Stimulated activated naive CD8-positive, alpha-beta T cell treated with anti-CD3 and anti-CD28 coated beads, Interleukin-15, Interleukin-2, amounts not matched to agents 100 ng/mL and 50 ng/mL, for 24 hours (primary cell): ENCODE measurements at regions not wholly inside any gene's neighbourhood (a gene's known extent, or its start where the extent isn't known, plus 50 kb on each side); places are given as distances from the start of the nearest gene placed in this dataset.

Source experiments
- H3K27ac Mint-ChIP-seq: one replicate; pipeline ENCODE4 v1.8.0; 2021; ENCODE audit warnings: mild to moderate bottlenecking, mixed read lengths
- H3K27me3 Mint-ChIP-seq: one replicate; pipeline ENCODE4 v1.8.0; 2021; ENCODE audit warnings: mixed read lengths
- H3K36me3 Mint-ChIP-seq: one replicate; pipeline ENCODE4 v1.8.0; 2021; ENCODE audit warnings: low read depth, mixed read lengths
- H3K4me1 Mint-ChIP-seq: one replicate; pipeline ENCODE4 v1.8.0; 2021; ENCODE audit warnings: low read depth, mixed read lengths
- H3K4me3 Mint-ChIP-seq: one replicate; pipeline ENCODE4 v1.8.0; 2021; ENCODE audit warnings: mild to moderate bottlenecking, mixed read lengths
- H3K9me3 Mint-ChIP-seq: one replicate; pipeline ENCODE4 v1.8.0; 2021; ENCODE audit warnings: mixed read lengths

DNA sequence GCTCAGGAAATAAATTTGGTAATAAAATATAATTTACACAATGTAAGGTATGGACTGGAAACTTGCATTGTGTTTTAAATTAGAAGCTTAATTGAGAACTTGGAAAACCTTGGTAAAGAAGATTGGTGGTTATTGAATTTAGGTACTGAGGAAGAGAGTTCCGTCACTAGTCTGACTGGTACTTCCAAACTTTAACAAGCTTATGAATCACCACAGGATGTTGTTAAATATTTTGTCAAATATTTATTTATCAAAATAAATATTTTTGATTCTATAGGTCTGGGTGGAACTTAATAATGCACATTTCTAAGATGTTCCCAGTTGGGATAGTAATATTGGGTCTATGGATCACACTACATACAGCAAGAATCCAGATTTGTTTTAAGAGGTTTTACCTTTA is 992.2 kb downstream of the ARAP2 start:
- H3K27me3 Mint-ChIP-seq: no peaks in the 10 kb centered on the region
- no peaks in the 10 kb centered on the region for H3K4me1 Mint-ChIP-seq
- peaks cover 9% of the 10 kb centered on the region for H3K9me3 Mint-ChIP-seq
- H3K27ac Mint-ChIP-seq: no peak overlapping the region
- no peaks in the 10 kb centered on the region for H3K36me3 Mint-ChIP-seq
- H3K4me3 Mint-ChIP-seq: no peak overlapping the region

DNA sequence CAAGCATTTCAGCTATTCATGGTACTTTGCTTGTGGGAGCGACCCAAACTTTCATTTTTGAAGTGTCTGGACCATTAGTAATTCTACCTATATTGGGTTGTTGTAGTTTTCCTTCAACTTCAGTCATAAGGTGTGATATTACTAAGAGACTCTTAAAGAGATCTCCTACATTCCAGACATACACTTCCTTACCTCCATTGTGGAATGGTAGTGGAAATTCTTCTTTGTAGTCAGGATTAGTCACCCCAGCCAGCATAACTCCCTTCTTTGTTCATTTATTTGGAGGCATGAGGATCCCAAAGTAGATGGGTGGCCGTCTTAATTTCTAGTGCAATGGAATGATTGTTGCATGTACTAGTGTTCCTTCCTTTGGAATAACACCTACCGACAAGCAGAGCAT is 991.4 kb downstream of the ARAP2 start:
- no peaks in the 10 kb centered on the region for H3K27me3 Mint-ChIP-seq
- peaks cover 9% of the 10 kb centered on the region for H3K9me3 Mint-ChIP-seq
- no peak overlapping the region for H3K27ac Mint-ChIP-seq
- H3K4me1 Mint-ChIP-seq: no peaks in the 10 kb centered on the region
- H3K4me3 Mint-ChIP-seq: no peak overlapping the region
- no peaks in the 10 kb centered on the region for H3K36me3 Mint-ChIP-seq

DNA sequence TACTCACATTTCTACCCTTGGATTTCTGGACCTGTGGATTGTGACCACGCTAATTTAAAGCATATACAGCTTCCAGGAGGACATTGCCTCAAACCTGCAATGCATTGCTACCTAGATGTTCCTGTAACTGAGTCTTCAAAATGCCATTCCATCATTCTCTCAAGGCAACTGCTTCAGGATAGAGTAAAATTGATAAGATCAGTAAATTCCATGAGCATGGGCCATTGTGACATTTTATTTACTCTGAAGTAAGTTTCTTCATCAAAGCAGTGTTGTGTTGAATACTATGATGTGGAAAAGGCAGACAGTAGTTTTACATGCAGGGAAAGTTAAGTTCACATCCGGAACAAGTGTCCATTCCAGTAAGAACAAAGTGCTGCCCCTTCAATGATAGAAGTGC is 991.0 kb downstream of the ARAP2 start:
- Mint-ChIP-seq H3K4me3 (no peak overlapping the region), H3K27ac (no peak overlapping the region), H3K4me1 (no peaks in the 10 kb centered on the region), H3K36me3 (no peaks in the 10 kb centered on the region), H3K9me3 (peaks cover 9% of the 10 kb centered on the region), H3K27me3 (no peaks in the 10 kb centered on the region)

DNA sequence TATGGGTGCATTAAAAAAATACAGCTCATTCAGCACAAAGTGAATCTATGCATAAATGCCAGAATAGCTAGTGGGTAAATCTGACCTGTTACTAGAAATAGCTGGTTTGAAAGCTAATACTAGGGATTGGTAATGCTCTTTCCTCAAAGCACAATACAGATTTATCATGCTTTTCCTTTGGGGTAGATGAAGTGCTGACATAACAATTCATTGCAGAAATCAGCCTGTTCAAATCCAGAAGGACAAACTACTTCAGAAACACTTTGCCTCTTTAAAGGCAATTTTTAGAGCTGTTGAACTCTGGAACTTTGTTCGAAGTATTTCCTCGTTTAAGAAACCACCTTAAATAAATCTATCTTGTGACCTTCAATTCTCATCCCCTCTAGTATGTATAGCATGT is 957.9 kb downstream of the ARAP2 start:
- no peaks in the 10 kb centered on the region for H3K27me3 Mint-ChIP-seq
- no peak overlapping the region for H3K27ac Mint-ChIP-seq
- no peaks in the 10 kb centered on the region for H3K4me1 Mint-ChIP-seq
- H3K4me3 Mint-ChIP-seq: no peak overlapping the region
- H3K36me3 Mint-ChIP-seq: no peaks in the 10 kb centered on the region
- peaks cover 9% of the 10 kb centered on the region for H3K9me3 Mint-ChIP-seq

DNA sequence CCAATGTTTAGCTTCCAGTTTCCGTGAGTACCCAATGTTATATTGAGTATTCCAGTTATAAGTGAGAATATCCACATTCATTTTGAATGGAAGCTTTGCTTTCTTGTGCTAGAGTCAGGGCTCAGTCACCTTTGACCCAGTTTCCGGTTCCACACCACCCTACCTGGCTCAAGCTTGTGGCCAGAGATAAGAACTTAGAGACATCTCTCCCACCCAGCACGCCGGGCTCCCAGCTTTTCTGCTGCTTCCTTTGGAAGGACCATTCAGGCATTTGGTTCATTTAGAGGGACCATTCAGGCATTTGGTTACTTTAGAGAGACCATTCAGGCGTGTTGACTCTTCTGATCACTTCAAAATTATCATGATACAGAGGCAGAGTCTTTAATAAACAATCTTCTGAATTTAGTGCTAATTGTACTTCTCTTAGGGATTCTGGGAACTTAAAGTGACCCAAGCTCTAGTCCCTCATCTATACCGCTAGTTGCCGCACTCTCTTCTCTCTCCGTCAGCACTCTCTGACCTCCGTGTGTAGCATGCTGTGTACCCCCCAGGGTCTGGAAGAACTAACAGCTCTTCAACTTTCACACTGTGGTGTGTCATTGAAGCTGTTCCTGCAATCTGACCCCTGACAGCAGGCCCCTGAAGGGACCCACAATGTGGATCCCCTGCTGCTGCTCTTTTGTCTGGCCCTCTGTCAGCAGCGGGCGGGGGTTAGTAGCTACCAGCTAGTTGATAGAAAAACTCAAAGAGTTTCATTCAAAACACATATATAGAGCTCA is 943.1 kb downstream of the ARAP2 start:
- Mint-ChIP-seq H3K27ac (no peak overlapping the region), H3K4me3 (no peak overlapping the region), H3K9me3 (no peaks in the 10 kb centered on the region), H3K36me3 (no peaks in the 10 kb centered on the region), H3K27me3 (no peaks in the 10 kb centered on the region), H3K4me1 (no peaks in the 10 kb centered on the region)

DNA sequence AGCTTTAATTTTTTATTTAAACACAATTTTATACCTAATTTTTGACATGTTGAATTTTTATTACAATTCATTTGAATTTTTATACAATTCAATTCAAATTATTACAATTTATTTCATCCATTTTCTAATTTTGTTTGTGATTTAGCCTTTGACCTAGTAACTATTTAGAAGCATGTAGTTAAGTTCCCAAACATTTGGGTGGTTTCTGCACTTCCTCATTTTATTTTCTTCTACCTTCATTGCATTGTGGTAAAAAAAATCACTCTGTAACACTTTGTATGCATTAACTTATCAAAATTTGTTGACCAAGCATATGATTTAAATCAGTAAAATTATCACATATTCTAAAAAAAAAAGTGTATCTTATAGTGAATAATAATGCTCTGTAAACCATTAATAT is 928.9 kb downstream of the ARAP2 start:
- Mint-ChIP-seq H3K27ac (no peak overlapping the region), H3K4me1 (no peaks in the 10 kb centered on the region), H3K36me3 (no peaks in the 10 kb centered on the region), H3K9me3 (peaks cover 10% of the 10 kb centered on the region), H3K4me3 (no peak overlapping the region), H3K27me3 (no peaks in the 10 kb centered on the region)

DNA sequence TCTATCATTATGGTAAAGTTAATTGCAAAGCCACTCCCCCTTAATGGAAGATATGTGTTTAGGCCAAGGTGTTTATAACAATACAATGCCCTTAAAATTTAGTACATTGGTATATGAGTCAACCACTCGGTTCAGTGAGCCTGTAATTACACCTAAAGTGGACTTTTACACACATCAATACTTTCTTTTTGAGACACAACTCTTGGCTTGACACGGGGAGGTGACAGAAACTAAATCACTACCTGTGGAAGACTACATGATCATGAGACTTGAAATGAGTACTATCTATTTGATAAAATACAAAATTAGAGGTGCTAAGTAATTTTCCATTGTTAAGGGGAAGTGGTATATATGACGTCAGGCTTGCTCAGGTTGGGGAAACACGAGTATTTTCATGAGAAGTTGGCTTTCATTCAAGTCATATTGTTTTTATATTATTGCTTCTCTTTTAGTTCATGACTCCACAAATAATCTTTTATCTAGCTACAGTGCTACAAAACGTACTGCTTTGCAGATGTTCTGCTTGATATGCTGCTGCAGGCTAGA is 918.3 kb downstream of the ARAP2 start:
- Mint-ChIP-seq H3K27me3 (no peaks in the 10 kb centered on the region), H3K27ac (no peak overlapping the region), H3K4me1 (no peaks in the 10 kb centered on the region), H3K36me3 (no peaks in the 10 kb centered on the region), H3K4me3 (no peak overlapping the region), H3K9me3 (peaks cover 3% of the 10 kb centered on the region)

DNA sequence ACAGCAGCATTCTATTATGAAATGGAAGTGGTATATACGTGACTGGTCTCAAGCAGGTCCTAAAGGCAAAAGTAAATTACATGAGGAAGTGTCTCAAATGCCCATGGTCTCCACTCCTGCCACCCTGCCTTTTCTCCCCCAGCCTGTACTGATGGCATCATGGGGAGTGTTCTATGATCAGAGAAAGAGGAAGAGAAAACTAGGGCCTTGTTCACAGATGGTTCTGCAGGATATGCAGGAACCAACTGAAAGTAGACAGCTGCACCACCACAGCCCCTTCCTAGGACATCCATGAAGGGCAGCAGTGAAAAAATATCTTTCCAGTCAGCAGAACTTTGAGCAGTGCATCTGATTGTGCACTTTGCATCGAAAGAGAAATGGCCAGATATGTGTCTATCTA is 901.5 kb downstream of the ARAP2 start:
- H3K4me3 Mint-ChIP-seq: no peak overlapping the region
- no peak overlapping the region for H3K27ac Mint-ChIP-seq
- H3K36me3 Mint-ChIP-seq: no peaks in the 10 kb centered on the region
- no peaks in the 10 kb centered on the region for H3K27me3 Mint-ChIP-seq
- peaks cover 2% of the 10 kb centered on the region for H3K9me3 Mint-ChIP-seq
- no peaks in the 10 kb centered on the region for H3K4me1 Mint-ChIP-seq

DNA sequence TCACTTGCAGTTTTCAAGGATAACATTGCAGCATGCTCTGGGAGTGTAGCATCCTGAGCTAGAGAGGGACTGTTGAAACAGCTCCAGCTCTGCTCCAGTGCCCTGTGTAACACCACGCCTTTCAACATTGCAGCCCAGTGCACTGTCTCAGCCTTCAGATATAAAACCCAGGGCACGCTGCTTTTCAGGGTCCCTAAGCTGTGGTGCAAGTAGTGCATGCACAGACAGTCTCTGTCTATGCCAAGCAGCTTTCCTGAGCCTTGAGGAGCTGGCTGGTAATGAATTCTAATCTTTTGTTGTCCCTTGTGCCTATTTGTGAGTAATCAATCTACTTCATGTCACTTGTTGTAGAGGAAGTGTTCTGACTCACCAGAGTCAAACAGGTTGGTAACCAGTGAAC is 897.0 kb downstream of the ARAP2 start:
- Mint-ChIP-seq H3K9me3 (peaks cover 7% of the 10 kb centered on the region), H3K27ac (no peak overlapping the region), H3K36me3 (no peaks in the 10 kb centered on the region), H3K27me3 (no peaks in the 10 kb centered on the region), H3K4me1 (no peaks in the 10 kb centered on the region), H3K4me3 (no peak overlapping the region)

DNA sequence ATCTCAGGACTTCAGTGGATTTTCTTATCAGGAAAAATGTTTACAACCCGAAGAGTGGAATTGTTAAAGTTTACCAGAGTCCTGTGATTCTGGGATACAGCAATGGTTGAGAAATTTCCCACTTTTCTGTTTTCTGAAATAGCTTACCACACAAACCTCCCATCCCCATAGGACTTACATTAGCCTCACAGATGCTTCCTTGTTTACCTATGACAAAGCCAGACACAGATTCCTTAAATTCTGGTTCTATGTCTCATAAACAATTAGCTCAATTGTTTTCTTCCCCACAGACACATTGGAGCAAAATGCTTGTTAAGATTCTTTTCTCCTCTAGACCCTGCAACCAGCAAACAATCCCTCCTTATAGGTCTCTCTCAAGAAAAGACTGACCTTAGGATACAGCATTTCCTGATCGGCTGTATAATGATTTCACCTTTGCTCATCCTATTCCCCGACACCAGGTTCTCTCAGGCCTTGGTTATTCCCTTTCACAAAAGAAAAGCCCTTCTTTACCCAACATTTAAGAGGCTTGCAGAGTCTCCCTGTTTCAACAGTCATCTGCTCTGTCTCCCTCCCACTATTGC is 886.2 kb downstream of the ARAP2 start:
- no peaks in the 10 kb centered on the region for H3K36me3 Mint-ChIP-seq
- no peaks in the 10 kb centered on the region for H3K27me3 Mint-ChIP-seq

DNA sequence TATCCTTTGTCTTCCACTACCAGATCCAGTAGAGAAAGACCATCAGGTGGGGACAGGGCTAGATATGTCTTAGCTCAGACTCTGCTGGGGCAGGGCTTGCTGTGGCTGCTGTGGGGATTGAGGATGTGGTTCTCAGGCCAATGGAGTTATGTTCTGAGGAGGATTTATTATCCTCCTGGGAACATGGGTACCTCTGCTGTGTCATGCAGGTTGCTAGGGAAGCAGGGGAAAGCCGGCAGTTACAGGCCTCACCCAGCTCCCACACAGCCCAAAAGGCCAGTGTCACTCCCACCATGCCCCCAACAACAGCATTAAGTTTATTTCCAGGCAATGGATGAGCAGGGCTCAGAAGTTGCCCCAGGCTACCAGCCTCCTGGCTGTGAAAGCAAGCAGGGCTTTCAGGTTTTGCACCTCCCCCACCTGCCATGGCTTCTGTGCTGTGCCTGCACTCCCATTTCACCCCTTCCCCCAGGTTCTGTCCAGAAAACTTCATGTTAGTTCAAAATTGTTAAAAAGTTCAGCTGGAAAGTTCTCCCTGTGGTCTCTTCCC is 879.9 kb downstream of the ARAP2 start:
- H3K4me1 Mint-ChIP-seq: no peaks in the 10 kb centered on the region

More for the DNA sequence above, 886.2 kb downstream of the ARAP2 start:
- H3K4me1 Mint-ChIP-seq: no peaks in the 10 kb centered on the region
- H3K27ac Mint-ChIP-seq: no peak overlapping the region
- peaks cover 19% of the 10 kb centered on the region for H3K9me3 Mint-ChIP-seq
- no peak overlapping the region for H3K4me3 Mint-ChIP-seq

DNA sequence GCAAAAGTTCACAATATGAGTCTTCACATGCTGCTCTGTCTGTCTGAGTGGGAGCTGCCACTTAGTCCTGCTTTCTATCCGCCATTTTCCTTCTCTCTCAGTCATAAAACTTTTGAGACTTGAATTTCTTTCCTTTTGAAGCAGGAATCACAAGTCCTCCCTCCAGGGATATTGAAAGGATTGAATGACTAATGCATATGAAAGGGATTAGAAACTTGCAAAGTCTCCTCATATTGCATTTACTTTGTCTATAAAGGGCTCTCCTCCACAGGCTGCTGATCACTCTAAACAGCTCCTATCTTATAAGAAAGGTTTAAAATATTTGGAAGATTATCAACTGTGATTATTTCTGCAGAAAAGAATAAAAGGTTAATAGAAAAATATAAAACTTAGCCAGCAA is 879.1 kb downstream of the ARAP2 start:
- Mint-ChIP-seq H3K27me3 (no peaks in the 10 kb centered on the region), H3K4me1 (no peaks in the 10 kb centered on the region), H3K36me3 (no peaks in the 10 kb centered on the region), H3K9me3 (peaks cover 19% of the 10 kb centered on the region), H3K27ac (no peak overlapping the region), H3K4me3 (no peak overlapping the region)

More for the DNA sequence above, 879.9 kb downstream of the ARAP2 start:
- Mint-ChIP-seq H3K36me3 (no peaks in the 10 kb centered on the region), H3K4me3 (no peak overlapping the region), H3K27ac (no peak overlapping the region), H3K27me3 (no peaks in the 10 kb centered on the region), H3K9me3 (peaks cover 22% of the 10 kb centered on the region)

DNA sequence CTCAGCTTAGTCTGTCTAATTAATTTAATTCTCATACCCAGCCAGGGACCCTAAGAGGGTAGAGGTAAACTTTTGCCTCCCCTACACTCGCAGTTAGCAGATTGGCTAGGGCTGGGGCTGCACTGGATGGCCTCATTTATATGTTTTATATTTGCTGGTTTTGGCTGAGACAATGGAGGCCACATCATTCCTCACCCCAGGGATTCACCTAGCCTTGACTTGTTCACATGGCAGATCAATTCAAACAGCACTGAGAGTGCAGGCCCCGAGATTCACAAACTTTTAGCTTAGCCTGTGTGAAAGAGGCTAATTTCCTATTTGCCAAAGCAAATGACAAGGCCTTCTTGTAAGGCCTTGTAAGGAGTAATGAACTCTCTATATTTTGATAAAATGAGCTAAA is 844.4 kb downstream of the ARAP2 start:
- no peaks in the 10 kb centered on the region for H3K27me3 Mint-ChIP-seq
- no peaks in the 10 kb centered on the region for H3K4me1 Mint-ChIP-seq
- no peaks in the 10 kb centered on the region for H3K9me3 Mint-ChIP-seq
- no peak overlapping the region for H3K4me3 Mint-ChIP-seq
- H3K27ac Mint-ChIP-seq: no peak overlapping the region
- no peaks in the 10 kb centered on the region for H3K36me3 Mint-ChIP-seq

DNA sequence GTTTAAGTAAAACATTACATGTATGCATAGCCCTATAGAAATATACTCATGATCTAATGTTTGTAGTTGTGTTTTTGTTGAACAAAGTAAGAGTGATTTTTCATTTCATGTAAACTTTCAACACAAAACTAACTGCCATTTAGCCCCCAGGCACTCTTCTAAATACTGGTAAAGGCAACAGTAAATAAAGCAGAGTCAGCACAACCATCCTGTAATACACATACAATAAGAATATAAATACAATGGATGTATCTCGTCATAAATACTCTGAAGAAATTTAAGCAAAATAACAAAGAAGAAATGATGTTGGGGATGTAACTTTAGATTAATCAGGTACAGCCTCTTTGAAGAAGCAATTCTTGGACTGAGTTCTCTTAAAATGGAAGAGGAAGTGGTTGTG is 821.2 kb downstream of the ARAP2 start:
- no peak overlapping the region for H3K27ac Mint-ChIP-seq
- H3K4me1 Mint-ChIP-seq: no peaks in the 10 kb centered on the region
- H3K4me3 Mint-ChIP-seq: no peak overlapping the region
- no peaks in the 10 kb centered on the region for H3K36me3 Mint-ChIP-seq
- no peaks in the 10 kb centered on the region for H3K9me3 Mint-ChIP-seq
- H3K27me3 Mint-ChIP-seq: no peaks in the 10 kb centered on the region

DNA sequence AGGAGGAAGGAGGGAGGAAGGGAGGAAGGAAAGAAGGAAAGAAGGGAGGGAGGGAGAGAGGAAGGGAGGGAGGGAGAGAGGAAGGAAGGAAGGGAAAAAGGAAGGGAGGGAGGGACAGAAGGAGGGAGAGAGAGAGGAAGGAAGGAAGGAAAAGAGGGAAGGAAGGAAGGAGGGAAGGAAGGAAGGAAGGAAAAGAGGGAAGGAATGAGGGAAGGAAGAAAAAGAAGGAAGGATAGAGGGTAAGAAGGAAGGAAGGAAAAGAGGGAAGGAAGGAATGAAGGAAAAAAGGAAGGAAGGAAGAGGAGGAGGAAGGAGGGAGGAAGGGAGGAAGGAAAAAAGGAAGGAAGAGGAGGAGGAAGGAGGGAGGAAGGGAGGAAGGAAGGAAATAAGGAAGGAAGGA is 796.8 kb downstream of the ARAP2 start:
- H3K27me3 Mint-ChIP-seq: no peaks in the 10 kb centered on the region
- no peak overlapping the region for H3K4me3 Mint-ChIP-seq
- peaks cover 16% of the 10 kb centered on the region for H3K9me3 Mint-ChIP-seq
- no peaks in the 10 kb centered on the region for H3K36me3 Mint-ChIP-seq
- no peak overlapping the region for H3K27ac Mint-ChIP-seq
- no peaks in the 10 kb centered on the region for H3K4me1 Mint-ChIP-seq
